ENCODE measurements at regions not wholly inside any gene's neighbourhood (a gene's known extent, or its start where the extent isn't known, plus 50 kb on each side); places are given as distances from the start of the nearest gene placed in this dataset.

DNA sequence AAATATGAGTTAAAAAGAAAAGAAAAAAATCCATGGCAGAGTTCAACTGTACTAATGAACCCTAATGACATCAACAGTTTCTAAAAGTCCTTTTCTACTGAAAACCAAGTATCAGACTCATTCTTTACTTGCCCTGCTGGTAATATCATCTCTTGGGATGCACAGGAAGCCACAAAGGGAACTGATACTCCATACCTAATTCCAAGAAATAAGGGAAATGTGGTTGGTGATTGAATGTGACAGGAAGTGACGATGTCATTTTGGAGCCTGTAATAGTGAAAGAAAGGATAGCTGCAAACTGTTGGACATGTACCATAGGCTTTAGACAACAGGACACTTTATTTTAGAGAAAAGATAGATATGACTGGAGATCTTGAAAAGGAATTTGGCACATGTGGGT, 98.7 kb upstream of the VAV3 start:
- POLR2A ChIA-PET (ENCODE audit: unreplicated experiment): no interaction called here
- no peaks in the 10 kb centered on the region for H3K9me1 ChIP-seq (ENCODE audit: insufficient read depth, low read length)
- no peak for ATAC-seq (ENCODE audit: low read depth)

More for the DNA sequence above, 98.7 kb upstream of the VAV3 start:
- Histone ChIP-seq H4K91ac (ENCODE audit: insufficient read depth, low read depth, low read length) (no peak overlapping the region), H4K5ac (ENCODE audit: low read depth, low read length) (no peak overlapping the region), H3K36me3 (ENCODE audit: control insufficient read depth, insufficient read depth, low read length) (no peaks in the 10 kb centered on the region), H2BK120ac (ENCODE audit: low read depth, low read length) (no peak overlapping the region), H2BK15ac (ENCODE audit: low read depth, low read length) (no peak overlapping the region), H2AK5ac (ENCODE audit: low read depth, low read length) (no peak overlapping the region), H3K23ac (ENCODE audit: low read depth, low read length) (no peak overlapping the region), H2AFZ (replicated peaks; ENCODE audit: low read length, poor library complexity) (no peak overlapping the region), H3K4me1 (ENCODE audit: control insufficient read depth, insufficient read depth, low read length) (no peaks in the 10 kb centered on the region), H3K18ac (ENCODE audit: low read depth, low read length) (no peak overlapping the region), H3K27ac (ENCODE audit: insufficient read depth, low read length) (no peak overlapping the region), H2BK5ac (ENCODE audit: low read depth, low read length, poor library complexity, severe bottlenecking) (no peak overlapping the region), H2AK9ac (replicated peaks; ENCODE audit: low read depth, low read length, poor library complexity) (no peak overlapping the region), H3K9ac (ENCODE audit: low read depth, low read length) (no peak overlapping the region), H2BK20ac (ENCODE audit: low read depth, low read length) (no peak overlapping the region), H4K8ac (ENCODE audit: low read depth in 2 of 2, low read length in 2 of 2) (no peak overlapping the region), H4K20me1 (ENCODE audit: insufficient read depth, low read length) (no peaks in the 10 kb centered on the region), H3K14ac (replicated peaks; ENCODE audit: low read depth, low read length) (no peak overlapping the region), H3K9me3 (ENCODE audit: control insufficient read depth, insufficient read depth, low read length) (no peaks in the 10 kb centered on the region), H3K79me1 (ENCODE audit: low read depth in 1 of 2, low read length in 2 of 2) (no peaks in the 10 kb centered on the region), H3K4ac (ENCODE audit: low read depth, low read length) (no peak overlapping the region), H3K4me2 (ENCODE audit: low read depth, low read length) (no peak overlapping the region), H3K27me3 (ENCODE audit: control insufficient read depth, insufficient read depth, low read length) (no peaks in the 10 kb centered on the region), H3K56ac (ENCODE audit: extremely low read depth, insufficient read depth, low read length) (no peak overlapping the region), H3K4me3 (ENCODE audit: insufficient read depth, low read depth, low read length) (no peak overlapping the region)
- no peak for TF ChIP-seq MAFK (IDR thresholded peaks at IDR 0.05; ENCODE audit: low read depth, low read length)
- TF ChIP-seq FOS (IDR thresholded peaks at IDR 0.05; ENCODE audit: low read depth, low read length): no peak
- TF ChIP-seq CEBPB (IDR thresholded peaks at IDR 0.05; ENCODE audit: low read depth, low read length): no peak
- TF ChIP-seq, protein P1, sequence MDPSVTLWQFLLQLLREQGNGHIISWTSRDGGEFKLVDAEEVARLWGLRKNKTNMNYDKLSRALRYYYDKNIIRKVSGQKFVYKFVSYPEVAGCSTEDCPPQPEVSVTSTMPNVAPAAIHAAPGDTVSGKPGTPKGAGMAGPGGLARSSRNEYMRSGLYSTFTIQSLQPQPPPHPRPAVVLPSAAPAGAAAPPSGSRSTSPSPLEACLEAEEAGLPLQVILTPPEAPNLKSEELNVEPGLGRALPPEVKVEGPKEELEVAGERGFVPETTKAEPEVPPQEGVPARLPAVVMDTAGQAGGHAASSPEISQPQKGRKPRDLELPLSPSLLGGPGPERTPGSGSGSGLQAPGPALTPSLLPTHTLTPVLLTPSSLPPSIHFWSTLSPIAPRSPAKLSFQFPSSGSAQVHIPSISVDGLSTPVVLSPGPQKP (IDR thresholded peaks at IDR 0.05; ENCODE audit: borderline replicate concordance, low read depth, low read length): no peak
- no peak for TF ChIP-seq CHD1 (IDR thresholded peaks at IDR 0.05; ENCODE audit: low read depth, low read length)
- no peak for TF ChIP-seq MXI1 (IDR thresholded peaks at IDR 0.05; ENCODE audit: borderline replicate concordance, low read depth, low read length)
- no peak for TF ChIP-seq RAD21 (IDR thresholded peaks at IDR 0.05; ENCODE audit: low read length)
- TF ChIP-seq SMC3 (IDR thresholded peaks at IDR 0.05; ENCODE audit: low read depth, low read length): no peak
- no peak for TF ChIP-seq NFE2L2 (IDR thresholded peaks at IDR 0.05; ENCODE audit: low read depth, low read length)
- no peak for TF ChIP-seq RFX5 (IDR thresholded peaks at IDR 0.05; ENCODE audit: low read depth, low read length)
- TF ChIP-seq BHLHE40 (IDR thresholded peaks at IDR 0.05; ENCODE audit: low read depth, low read length): no peak
- TF ChIP-seq CTCF (conservative IDR thresholded peaks at IDR 0.05; ENCODE audit: low read depth, low read length): no peak
- no peak for TF ChIP-seq USF2 (IDR thresholded peaks at IDR 0.05; ENCODE audit: low read depth, low read length)
- no peak for TF ChIP-seq MAZ (IDR thresholded peaks at IDR 0.05; ENCODE audit: borderline replicate concordance, low read depth, low read length)
- TF ChIP-seq RCOR1 (IDR thresholded peaks at IDR 0.05; ENCODE audit: insufficient replicate concordance, low read length): no peak
- TF ChIP-seq POLR2A (IDR thresholded peaks at IDR 0.05; ENCODE audit: low read depth, low read length): no peak
- WGBS, 2 experiments (ENCODE audit: extremely low coverage in 2 of 2, insufficient read length in 1 of 2): no CpG with 5 or more reads among the region's 1 CpG
- CTCF ChIA-PET: no interaction called here
- dilution Hi-C loops (cut with HindIII; ENCODE audit: low sequenced_read_pairs, unreplicated experiment) (no loop called here), intact Hi-C loops (cut with micrococcal nuclease) (no loop called here), in situ Hi-C loops (cut with MboI; ENCODE audit: low sequenced_read_pairs) (no loop called here)
- BruUV-seq (replicated peaks): no TSS peak
- DNase-seq: no peak
